Osteocyte (in vitro differentiated cells): ENCODE measurements at regions not wholly inside any gene's neighbourhood (a gene's known extent, or its start where the extent isn't known, plus 50 kb on each side); places are given as distances from the start of the nearest gene placed in this dataset.
"Not testable (repeated sequence)": the region's sequence is repeated elsewhere in the genome, so short reads cannot be mapped to it uniquely, and the experiment has no call there.

Source experiments
- DNase-seq: peaks from one replicate; pipeline ENCODE4 v3.0.0; 2021; ENCODE audit warnings: mixed read lengths; ENCODE audit not compliant: unreplicated experiment; ENCODE audit errors: extremely low spot score
- H3K27ac Mint-ChIP-seq: one replicate; pipeline ENCODE4 v1.8.0; 2021; ENCODE audit warnings: mild to moderate bottlenecking, mixed read lengths; ENCODE audit not compliant: unreplicated experiment
- H3K27me3 Mint-ChIP-seq: one replicate; pipeline ENCODE4 v1.8.0; 2021; ENCODE audit warnings: mixed read lengths; ENCODE audit not compliant: unreplicated experiment
- H3K36me3 Mint-ChIP-seq: one replicate; pipeline ENCODE4 v1.8.0; 2021; ENCODE audit warnings: mixed read lengths; ENCODE audit not compliant: unreplicated experiment
- H3K4me1 Mint-ChIP-seq: one replicate; pipeline ENCODE4 v1.8.0; 2021; ENCODE audit warnings: mixed read lengths; ENCODE audit not compliant: unreplicated experiment
- H3K4me3 Mint-ChIP-seq: one replicate; pipeline ENCODE4 v1.8.0; 2021; ENCODE audit warnings: mild to moderate bottlenecking, moderate library complexity, mixed read lengths; ENCODE audit not compliant: unreplicated experiment
- H3K9me3 Mint-ChIP-seq: one replicate; pipeline ENCODE4 v1.8.0; 2021; ENCODE audit warnings: mixed read lengths; ENCODE audit not compliant: unreplicated experiment
- CTCF ChIP-seq: fragments of 200-600 bp; sonication (generic); IDR thresholded peaks from 2 replicates; pipeline ENCODE4 v1.5.0; 2021; ENCODE audit warnings: antibody characterized with exemption, mild to moderate bottlenecking, moderate library complexity

- H3K27ac Mint-ChIP-seq = no peak overlapping the region
- H3K4me3 Mint-ChIP-seq = no peak overlapping the region
- H3K4me1 Mint-ChIP-seq = peaks cover 19% of the 10 kb centered on the region
- peaks cover 15% of the 10 kb centered on the region for H3K27me3 Mint-ChIP-seq
- no peak for DNase-seq
- no peaks in the 10 kb centered on the region for H3K9me3 Mint-ChIP-seq
- TF ChIP-seq CTCF = peak; percentile 50
- H3K36me3 Mint-ChIP-seq = no peaks in the 10 kb centered on the region
Observed at GRCh38 chr16:29112755-29113347, 128.0 kb downstream of the LAT start.

GRCh38 chr16:29111901-29112680 is 127.2 kb downstream of the LAT start:
- not testable (repeated sequence) for H3K4me3 Mint-ChIP-seq, H3K27ac Mint-ChIP-seq, DNase-seq, H3K9me3 Mint-ChIP-seq, H3K36me3 Mint-ChIP-seq
- Mint-ChIP-seq H3K4me1 (peaks cover 19% of the 10 kb centered on the region), H3K27me3 (peaks cover 20% of the 10 kb centered on the region)

GRCh38 chr16:29111421-29111820 is 126.6 kb downstream of the LAT start:
- H3K36me3 Mint-ChIP-seq = no peaks in the 10 kb centered on the region
- no peak overlapping the region for H3K4me3 Mint-ChIP-seq
- no peak for TF ChIP-seq CTCF
- H3K27ac Mint-ChIP-seq = no peak overlapping the region
- DNase-seq = no peak
- peaks cover 27% of the 10 kb centered on the region for H3K27me3 Mint-ChIP-seq
- peaks cover 17% of the 10 kb centered on the region for H3K4me1 Mint-ChIP-seq
- H3K9me3 Mint-ChIP-seq = no peaks in the 10 kb centered on the region

GRCh38 chr16:29108625-29109169 is 123.8 kb downstream of the LAT start:
- peaks cover 36% of the 10 kb centered on the region for H3K27me3 Mint-ChIP-seq
- not testable (repeated sequence) for H3K9me3 Mint-ChIP-seq, H3K36me3 Mint-ChIP-seq, DNase-seq, H3K4me3 Mint-ChIP-seq, H3K4me1 Mint-ChIP-seq
- H3K27ac Mint-ChIP-seq = peak overlapping the region; percentile 57

- no peak for DNase-seq
- Mint-ChIP-seq H3K27ac (no peak overlapping the region), H3K27me3 (peaks cover 41% of the 10 kb centered on the region), H3K4me1 (peaks cover 6% of the 10 kb centered on the region), H3K4me3 (no peak overlapping the region), H3K9me3 (no peaks in the 10 kb centered on the region), H3K36me3 (no peaks in the 10 kb centered on the region)
- no peak for TF ChIP-seq CTCF
Observed at GRCh38 chr16:29107299-29107698, 122.4 kb downstream of the LAT start.

- not testable (repeated sequence) for H3K4me1 Mint-ChIP-seq, H3K27ac Mint-ChIP-seq, H3K9me3 Mint-ChIP-seq
Observed at GRCh38 chr16:29106259-29106908, 121.5 kb downstream of the LAT start.

GRCh38 chr16:29104600-29104999 is 119.7 kb downstream of the LAT start:
- not testable (repeated sequence) for H3K9me3 Mint-ChIP-seq, DNase-seq, H3K36me3 Mint-ChIP-seq, H3K4me1 Mint-ChIP-seq, H3K4me3 Mint-ChIP-seq, H3K27ac Mint-ChIP-seq
- H3K27me3 Mint-ChIP-seq = peaks cover 36% of the 10 kb centered on the region

More at GRCh38 chr16:29106259-29106908, 121.5 kb downstream of the LAT start:
- not testable (repeated sequence) for H3K4me3 Mint-ChIP-seq, DNase-seq, H3K36me3 Mint-ChIP-seq
- peaks cover 39% of the 10 kb centered on the region for H3K27me3 Mint-ChIP-seq

GRCh38 chr16:29097965-29098364 is 113.1 kb downstream of the LAT start:
- not testable (repeated sequence) for H3K9me3 Mint-ChIP-seq, H3K4me3 Mint-ChIP-seq, DNase-seq, H3K4me1 Mint-ChIP-seq, H3K36me3 Mint-ChIP-seq, H3K27ac Mint-ChIP-seq
- H3K27me3 Mint-ChIP-seq = peaks cover 22% of the 10 kb centered on the region
